Uterus (tissue), 2 donors: ENCODE measurements at regions not wholly inside any gene's neighbourhood (a gene's known extent, or its start where the extent isn't known, plus 50 kb on each side); places are given as distances from the start of the nearest gene placed in this dataset.

ENCODE experiments used
- CTCF ChIP-seq, 4 experiments: fragments of 200-600 bp in 2 of 4; fragments of 450-650 bp in 2 of 4; sonication (generic) in 2 of 4; IDR thresholded peaks; one replicate each; pipeline ENCODE4 v1.5.1; 2016 to 2019; ENCODE audit warnings: antibody characterized with exemption in 4 of 4, mild to moderate bottlenecking in 2 of 4, moderate library complexity in 1 of 4
- POLR2A ChIP-seq, 2 donors: fragments of 450-650 bp; IDR thresholded peaks; one replicate each; pipeline ENCODE4 v1.6.1; 2016; ENCODE audit warnings: antibody characterized with exemption in 2 of 2, mild to moderate bottlenecking in 1 of 2, moderate library complexity in 1 of 2

- no peak for TF ChIP-seq POLR2A (IDR thresholded peaks at IDR 0.05)
- TF ChIP-seq CTCF (IDR thresholded peaks at IDR 0.05): no peak
These were observed 53.1 kb downstream of the RESF1 start for GRCh38 chr12:32012249-32012785.
